BE2C (cell line): ENCODE measurements at regions not wholly inside any gene's neighbourhood (a gene's known extent, or its start where the extent isn't known, plus 50 kb on each side); places are given as distances from the start of the nearest gene placed in this dataset.

Source experiments
- DNase-seq: peaks from one replicate; pipeline ENCODE4 v3.0.0-alpha.2; 2020
- H3K27me3 ChIP-seq: fragments of 250-450 bp; sonication (Bioruptor Pico); 2 replicates; pipeline ENCODE4 v1.5.1; 2020; ENCODE audit warnings: mild to moderate bottlenecking
- H3K36me3 ChIP-seq: fragments of 250-450 bp; sonication (Bioruptor Pico); 2 replicates; pipeline ENCODE4 v1.5.1; 2020; ENCODE audit warnings: mild to moderate bottlenecking
- H3K4me1 ChIP-seq: fragments of 250-450 bp; sonication (Bioruptor Pico); 2 replicates; pipeline ENCODE4 v1.5.1; 2020
- H3K4me3 ChIP-seq: 2 replicates; pipeline ENCODE4 v1.5.1; 2011; ENCODE audit warnings: low read depth, low read length
- H3K9me3 ChIP-seq: fragments of 250-450 bp; sonication (Bioruptor Pico); 2 replicates; pipeline ENCODE4 v1.5.1; 2020
- CTCF ChIP-seq: IDR thresholded peaks from 2 replicates; pipeline ENCODE4 v1.5.1; 2012; ENCODE audit warnings: mild to moderate bottlenecking, low read depth, low read length

- no peak for TF ChIP-seq CTCF
- Histone ChIP-seq H3K27me3 (no peaks in the 10 kb centered on the region), H3K36me3 (no peaks in the 10 kb centered on the region), H3K4me1 (no peaks in the 10 kb centered on the region), H3K9me3 (no peaks in the 10 kb centered on the region), H3K4me3 (no peak overlapping the region)
- DNase-seq, result no peak
Measured at GRCh38 chr4:124079174-124079780, 633.3 kb downstream of the ANKRD50 start.

- no peaks in the 10 kb centered on the region for H3K4me1 ChIP-seq
- DNase-seq, result no peak
- H3K9me3 ChIP-seq, result no peaks in the 10 kb centered on the region
- H3K4me3 ChIP-seq, result no peak overlapping the region
- no peak for TF ChIP-seq CTCF
- no peaks in the 10 kb centered on the region for H3K36me3 ChIP-seq
- no peaks in the 10 kb centered on the region for H3K27me3 ChIP-seq
Measured at GRCh38 chr4:124083711-124084110, 628.8 kb downstream of the ANKRD50 start.

GRCh38 chr4:124085561-124086180 is 626.9 kb downstream of the ANKRD50 start:
- Histone ChIP-seq H3K9me3 (no peaks in the 10 kb centered on the region), H3K4me3 (no peak overlapping the region), H3K27me3 (no peaks in the 10 kb centered on the region), H3K4me1 (no peaks in the 10 kb centered on the region), H3K36me3 (no peaks in the 10 kb centered on the region)
- DNase-seq, result no peak
- no peak for TF ChIP-seq CTCF

- H3K4me3 ChIP-seq, result no peak overlapping the region
- no peaks in the 10 kb centered on the region for H3K27me3 ChIP-seq
- no peak for DNase-seq
- no peaks in the 10 kb centered on the region for H3K9me3 ChIP-seq
- H3K4me1 ChIP-seq, result no peaks in the 10 kb centered on the region
- no peak for TF ChIP-seq CTCF
- H3K36me3 ChIP-seq, result no peaks in the 10 kb centered on the region
Measured at GRCh38 chr4:124090021-124090420, 622.5 kb downstream of the ANKRD50 start.

GRCh38 chr4:124092101-124092500 is 620.4 kb downstream of the ANKRD50 start:
- TF ChIP-seq CTCF, result no peak
- Histone ChIP-seq H3K9me3 (no peaks in the 10 kb centered on the region), H3K27me3 (no peaks in the 10 kb centered on the region), H3K36me3 (no peaks in the 10 kb centered on the region), H3K4me3 (no peak overlapping the region), H3K4me1 (no peaks in the 10 kb centered on the region)
- no peak for DNase-seq

GRCh38 chr4:124092541-124092984 is 620.0 kb downstream of the ANKRD50 start:
- no peak overlapping the region for H3K4me3 ChIP-seq
- no peak for DNase-seq
- no peaks in the 10 kb centered on the region for H3K9me3 ChIP-seq
- H3K4me1 ChIP-seq, result no peaks in the 10 kb centered on the region
- no peaks in the 10 kb centered on the region for H3K36me3 ChIP-seq
- no peak for TF ChIP-seq CTCF
- no peaks in the 10 kb centered on the region for H3K27me3 ChIP-seq
